SH-SY5Y (cell line): ENCODE measurements at regions not wholly inside any gene's neighbourhood (a gene's known extent, or its start where the extent isn't known, plus 50 kb on each side); places are given as distances from the start of the nearest gene placed in this dataset.

Experiments
- GATA2 ChIP-seq: IDR thresholded peaks from 2 replicates; pipeline ENCODE4 v1.6.1; 2011; ENCODE audit warnings: mild to moderate bottlenecking, low read depth, low read length
- GATA3 ChIP-seq: IDR thresholded peaks from 2 replicates; pipeline ENCODE4 v1.6.1; 2011; ENCODE audit warnings: low read depth, mild to moderate bottlenecking, low read length, moderate library complexity

- no peak for TF ChIP-seq GATA2
- TF ChIP-seq GATA3, result no peak
Measured at GRCh38 chr15:79171320-79172031, 80.9 kb upstream of the RASGRF1 start.

- TF ChIP-seq GATA2, result peak; percentile 97
- peak; percentile 73 for TF ChIP-seq GATA3
Measured at GRCh38 chr15:79170256-79170664, 79.7 kb upstream of the RASGRF1 start.

- TF ChIP-seq GATA3 (no peak), GATA2 (no peak)
Measured at GRCh38 chr15:79169526-79170133, 79.0 kb upstream of the RASGRF1 start.

- no peak for TF ChIP-seq GATA3
- no peak for TF ChIP-seq GATA2
Measured at GRCh38 chr15:79168922-79169456, 78.4 kb upstream of the RASGRF1 start.

GRCh38 chr15:79167776-79168175 is 77.2 kb upstream of the RASGRF1 start:
- TF ChIP-seq GATA2, result no peak
- no peak for TF ChIP-seq GATA3

GRCh38 chr15:79166311-79166955 is 75.9 kb upstream of the RASGRF1 start:
- no peak for TF ChIP-seq GATA2
- no peak for TF ChIP-seq GATA3

GRCh38 chr15:79164465-79164864 is 73.9 kb upstream of the RASGRF1 start:
- TF ChIP-seq GATA3 (no peak), GATA2 (no peak)

- TF ChIP-seq GATA3 (no peak), GATA2 (no peak)
Measured at GRCh38 chr15:79164043-79164442, 73.5 kb upstream of the RASGRF1 start.

GRCh38 chr15:79163395-79163794 is 72.8 kb upstream of the RASGRF1 start:
- TF ChIP-seq GATA3 (no peak), GATA2 (no peak)

GRCh38 chr15:79161837-79162508 is 71.4 kb upstream of the RASGRF1 start:
- TF ChIP-seq GATA3 (no peak), GATA2 (no peak)

- TF ChIP-seq GATA2 (no peak), GATA3 (no peak)
Measured at GRCh38 chr15:79160211-79160610, 69.6 kb upstream of the RASGRF1 start.

GRCh38 chr15:79157631-79158592 is 67.3 kb upstream of the RASGRF1 start:
- no peak for TF ChIP-seq GATA2
- no peak for TF ChIP-seq GATA3

GRCh38 chr15:79156704-79157375 is 66.3 kb upstream of the RASGRF1 start:
- TF ChIP-seq GATA2 (no peak), GATA3 (no peak)
